Stomach (tissue), 4 donors: ENCODE measurements at regions not wholly inside any gene's neighbourhood (a gene's known extent, or its start where the extent isn't known, plus 50 kb on each side); places are given as distances from the start of the nearest gene placed in this dataset.

Source experiments
- CTCF ChIP-seq, 7 experiments: fragments of 450-650 bp in 4 of 7; fragments of 200-600 bp in 3 of 7; sonication (generic) in 3 of 7; IDR thresholded peaks; one replicate each; pipeline ENCODE4 v1.5.1; 2016 to 2019; ENCODE audit warnings: antibody characterized with exemption in 7 of 7, control low read depth in 2 of 7, mild to moderate bottlenecking in 1 of 7
- EP300 ChIP-seq: sonication (generic); formaldehyde crosslinking; IDR thresholded peaks from one replicate; pipeline ENCODE4 v1.6.1; 2017; ENCODE audit warnings: antibody characterized with exemption
- POLR2A ChIP-seq, 4 donors: fragments of 450-650 bp; IDR thresholded peaks; one replicate each; pipeline ENCODE4 v1.6.1; 2016; ENCODE audit warnings: antibody characterized with exemption in 4 of 4, control low read depth in 2 of 4, mild to moderate bottlenecking in 1 of 4, moderate library complexity in 1 of 4
- POLR2AphosphoS5 ChIP-seq, 3 donors: sonication (generic); formaldehyde crosslinking; IDR thresholded peaks; one replicate each; pipeline ENCODE4 v1.6.1; 2016; ENCODE audit warnings: antibody characterized with exemption in 3 of 3

- TF ChIP-seq POLR2AphosphoS5 (IDR thresholded peaks at IDR 0.05) = no peak
- no peak for TF ChIP-seq CTCF (IDR thresholded peaks at IDR 0.05)
- TF ChIP-seq EP300 = no peak
- no peak for TF ChIP-seq POLR2A (IDR thresholded peaks at IDR 0.05)
Observed at GRCh38 chr3:102896851-102897621, 462.2 kb downstream of the ZPLD1 start.
